ENCODE measurements at regions not wholly inside any gene's neighbourhood (a gene's known extent, or its start where the extent isn't known, plus 50 kb on each side); places are given as distances from the start of the nearest gene placed in this dataset.

DNA sequence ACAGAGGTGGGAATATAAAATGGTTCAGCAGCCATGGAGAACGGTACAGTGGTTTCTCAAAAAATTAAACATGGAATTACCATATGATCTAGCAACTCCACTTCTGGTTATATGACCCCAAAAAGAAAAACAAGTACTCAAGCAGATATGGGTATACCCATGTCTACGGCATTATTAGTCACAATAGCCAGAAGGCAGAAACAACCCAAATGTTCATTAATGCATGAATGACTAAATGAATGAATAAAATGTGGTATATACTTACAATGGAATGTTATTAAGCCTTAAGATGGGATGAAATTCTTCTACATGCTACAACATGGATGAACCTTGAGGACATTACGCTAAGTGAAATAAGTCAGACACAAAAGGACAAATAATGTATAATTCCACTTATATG, 141.3 kb upstream of the FOXN2 start:
- TF ChIP-seq ZC3H10 (CRISPR knock-in tag; IDR thresholded peaks at IDR 0.05) (no peak), PPARA (CRISPR knock-in tag; IDR thresholded peaks at IDR 0.05; ENCODE audit: borderline replicate concordance) (no peak), ZNF565 (CRISPR knock-in tag; conservative IDR thresholded peaks at IDR 0.05; ENCODE audit: low read depth) (no peak), TCF4 (CRISPR knock-in tag; IDR thresholded peaks at IDR 0.05; ENCODE audit: borderline replicate concordance) (no peak), TOX (CRISPR knock-in tag; IDR thresholded peaks at IDR 0.05; ENCODE audit: borderline replicate concordance) (no peak), BACH2 (CRISPR knock-in tag; IDR thresholded peaks at IDR 0.05; ENCODE audit: borderline replicate concordance) (no peak), ARNTL (CRISPR knock-in tag; IDR thresholded peaks at IDR 0.05; ENCODE audit: borderline replicate concordance, low read depth) (no peak), GLIS3 (CRISPR knock-in tag; IDR thresholded peaks at IDR 0.05) (no peak)
- TF ChIP-seq, protein P1, sequence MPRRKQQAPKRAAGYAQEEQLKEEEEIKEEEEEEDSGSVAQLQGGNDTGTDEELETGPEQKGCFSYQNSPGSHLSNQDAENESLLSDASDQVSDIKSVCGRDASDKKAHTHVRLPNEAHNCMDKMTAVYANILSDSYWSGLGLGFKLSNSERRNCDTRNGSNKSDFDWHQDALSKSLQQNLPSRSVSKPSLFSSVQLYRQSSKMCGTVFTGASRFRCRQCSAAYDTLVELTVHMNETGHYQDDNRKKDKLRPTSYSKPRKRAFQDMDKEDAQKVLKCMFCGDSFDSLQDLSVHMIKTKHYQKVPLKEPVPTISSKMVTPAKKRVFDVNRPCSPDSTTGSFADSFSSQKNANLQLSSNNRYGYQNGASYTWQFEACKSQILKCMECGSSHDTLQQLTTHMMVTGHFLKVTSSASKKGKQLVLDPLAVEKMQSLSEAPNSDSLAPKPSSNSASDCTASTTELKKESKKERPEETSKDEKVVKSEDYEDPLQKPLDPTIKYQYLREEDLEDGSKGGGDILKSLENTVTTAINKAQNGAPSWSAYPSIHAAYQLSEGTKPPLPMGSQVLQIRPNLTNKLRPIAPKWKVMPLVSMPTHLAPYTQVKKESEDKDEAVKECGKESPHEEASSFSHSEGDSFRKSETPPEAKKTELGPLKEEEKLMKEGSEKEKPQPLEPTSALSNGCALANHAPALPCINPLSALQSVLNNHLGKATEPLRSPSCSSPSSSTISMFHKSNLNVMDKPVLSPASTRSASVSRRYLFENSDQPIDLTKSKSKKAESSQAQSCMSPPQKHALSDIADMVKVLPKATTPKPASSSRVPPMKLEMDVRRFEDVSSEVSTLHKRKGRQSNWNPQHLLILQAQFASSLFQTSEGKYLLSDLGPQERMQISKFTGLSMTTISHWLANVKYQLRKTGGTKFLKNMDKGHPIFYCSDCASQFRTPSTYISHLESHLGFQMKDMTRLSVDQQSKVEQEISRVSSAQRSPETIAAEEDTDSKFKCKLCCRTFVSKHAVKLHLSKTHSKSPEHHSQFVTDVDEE (CRISPR knock-in tag; IDR thresholded peaks at IDR 0.05) = no peak
- ATAC-seq = no peak

DNA sequence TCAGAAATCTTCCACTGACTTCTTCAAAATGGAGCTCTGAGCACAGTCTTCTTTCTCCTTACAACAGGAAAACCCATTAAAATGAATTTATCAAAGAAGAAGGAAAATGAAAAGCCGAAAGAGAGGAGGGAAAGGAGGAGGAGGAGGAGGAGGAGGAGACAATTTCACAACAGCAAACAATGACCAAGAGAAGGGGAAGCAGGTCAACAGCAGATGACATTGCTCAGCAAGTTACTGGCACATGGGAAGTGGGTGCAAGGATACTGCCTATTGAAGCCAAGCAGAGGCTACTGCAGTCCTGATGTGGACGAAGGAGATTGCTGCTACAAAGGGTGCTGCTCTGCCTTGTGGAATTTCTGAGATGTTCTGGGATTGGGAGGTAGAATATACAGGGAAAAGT, 140.0 kb upstream of the FOXN2 start:
- ATAC-seq = no peak
- TF ChIP-seq TCF4 (CRISPR knock-in tag; IDR thresholded peaks at IDR 0.05; ENCODE audit: borderline replicate concordance) (no peak), ZNF565 (CRISPR knock-in tag; conservative IDR thresholded peaks at IDR 0.05; ENCODE audit: low read depth) (no peak)

- TF ChIP-seq ESRRG (CRISPR knock-in tag; IDR thresholded peaks at IDR 0.05) (no peak), CREB5 (CRISPR knock-in tag; IDR thresholded peaks at IDR 0.05; ENCODE audit: low read depth) (no peak)
Observed at GRCh38 chr2:48175254-48175653, 139.2 kb upstream of the FOXN2 start.

DNA sequence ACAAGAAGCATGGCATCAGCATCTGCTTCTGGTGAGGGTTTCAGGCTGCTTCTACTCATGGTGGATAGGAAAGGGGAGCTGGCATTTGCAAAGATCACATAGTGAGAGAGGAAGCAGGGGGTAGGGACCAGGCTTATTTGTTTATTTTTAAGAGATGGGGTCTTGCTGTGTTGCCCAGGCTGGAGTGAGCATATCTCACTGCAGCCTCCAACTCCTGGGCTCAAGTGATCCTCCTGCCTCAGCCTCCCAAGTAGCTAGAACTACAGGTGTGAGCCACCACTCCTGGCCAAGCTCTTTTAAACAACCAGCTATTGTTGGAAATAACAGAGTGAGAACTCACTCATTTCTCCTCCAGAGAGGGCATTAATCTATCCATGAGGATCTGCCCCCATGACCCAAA, 138.8 kb upstream of the FOXN2 start:
- no peak for TF ChIP-seq ISL1 (CRISPR knock-in tag; IDR thresholded peaks at IDR 0.05)
- TF ChIP-seq OSR1 (CRISPR knock-in tag; IDR thresholded peaks at IDR 0.05) = no peak
- no peak for TF ChIP-seq CSRNP3 (CRISPR knock-in tag; IDR thresholded peaks at IDR 0.05)
- no peak for TF ChIP-seq CSDC2 (CRISPR knock-in tag; IDR thresholded peaks at IDR 0.05)
- TF ChIP-seq, protein P2, sequence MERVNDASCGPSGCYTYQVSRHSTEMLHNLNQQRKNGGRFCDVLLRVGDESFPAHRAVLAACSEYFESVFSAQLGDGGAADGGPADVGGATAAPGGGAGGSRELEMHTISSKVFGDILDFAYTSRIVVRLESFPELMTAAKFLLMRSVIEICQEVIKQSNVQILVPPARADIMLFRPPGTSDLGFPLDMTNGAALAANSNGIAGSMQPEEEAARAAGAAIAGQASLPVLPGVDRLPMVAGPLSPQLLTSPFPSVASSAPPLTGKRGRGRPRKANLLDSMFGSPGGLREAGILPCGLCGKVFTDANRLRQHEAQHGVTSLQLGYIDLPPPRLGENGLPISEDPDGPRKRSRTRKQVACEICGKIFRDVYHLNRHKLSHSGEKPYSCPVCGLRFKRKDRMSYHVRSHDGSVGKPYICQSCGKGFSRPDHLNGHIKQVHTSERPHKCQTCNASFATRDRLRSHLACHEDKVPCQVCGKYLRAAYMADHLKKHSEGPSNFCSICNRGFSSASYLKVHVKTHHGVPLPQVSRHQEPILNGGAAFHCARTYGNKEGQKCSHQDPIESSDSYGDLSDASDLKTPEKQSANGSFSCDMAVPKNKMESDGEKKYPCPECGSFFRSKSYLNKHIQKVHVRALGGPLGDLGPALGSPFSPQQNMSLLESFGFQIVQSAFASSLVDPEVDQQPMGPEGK (CRISPR knock-in tag; IDR thresholded peaks at IDR 0.05; ENCODE audit: borderline replicate concordance) = no peak
- TF ChIP-seq TCF4 (CRISPR knock-in tag; IDR thresholded peaks at IDR 0.05; ENCODE audit: borderline replicate concordance) = no peak
- TF ChIP-seq SNAI2 (CRISPR knock-in tag; IDR thresholded peaks at IDR 0.05) = no peak
- no peak for TF ChIP-seq ZNF565 (CRISPR knock-in tag; conservative IDR thresholded peaks at IDR 0.05; ENCODE audit: low read depth)
- no peak for TF ChIP-seq ZNF70 (CRISPR knock-in tag; IDR thresholded peaks at IDR 0.05)
- no peak for TF ChIP-seq GLIS3 (CRISPR knock-in tag; IDR thresholded peaks at IDR 0.05)
- TF ChIP-seq ARNTL (CRISPR knock-in tag; IDR thresholded peaks at IDR 0.05; ENCODE audit: borderline replicate concordance, low read depth) = no peak
- no peak for TF ChIP-seq ZFP3 (CRISPR knock-in tag; IDR thresholded peaks at IDR 0.05)
- TF ChIP-seq CREB5 (CRISPR knock-in tag; IDR thresholded peaks at IDR 0.05; ENCODE audit: low read depth) = no peak
- TF ChIP-seq ZFP30 (CRISPR knock-in tag; IDR thresholded peaks at IDR 0.05) = no peak
- no peak for TF ChIP-seq ZC3H10 (CRISPR knock-in tag; IDR thresholded peaks at IDR 0.05)
- TF ChIP-seq, protein P3, sequence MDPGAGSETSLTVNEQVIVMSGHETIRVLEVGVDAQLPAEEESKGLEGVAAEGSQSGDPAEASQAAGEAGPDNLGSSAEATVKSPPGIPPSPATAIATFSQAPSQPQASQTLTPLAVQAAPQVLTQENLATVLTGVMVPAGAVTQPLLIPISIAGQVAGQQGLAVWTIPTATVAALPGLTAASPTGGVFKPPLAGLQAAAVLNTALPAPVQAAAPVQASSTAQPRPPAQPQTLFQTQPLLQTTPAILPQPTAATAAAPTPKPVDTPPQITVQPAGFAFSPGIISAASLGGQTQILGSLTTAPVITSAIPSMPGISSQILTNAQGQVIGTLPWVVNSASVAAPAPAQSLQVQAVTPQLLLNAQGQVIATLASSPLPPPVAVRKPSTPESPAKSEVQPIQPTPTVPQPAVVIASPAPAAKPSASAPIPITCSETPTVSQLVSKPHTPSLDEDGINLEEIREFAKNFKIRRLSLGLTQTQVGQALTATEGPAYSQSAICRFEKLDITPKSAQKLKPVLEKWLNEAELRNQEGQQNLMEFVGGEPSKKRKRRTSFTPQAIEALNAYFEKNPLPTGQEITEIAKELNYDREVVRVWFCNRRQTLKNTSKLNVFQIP (CRISPR knock-in tag; IDR thresholded peaks at IDR 0.05; ENCODE audit: borderline replicate concordance, low read depth) = no peak
- no peak for ATAC-seq

More at GRCh38 chr2:48175254-48175653, 139.2 kb upstream of the FOXN2 start:
- ATAC-seq = no peak
